ENCODE measurements at regions not wholly inside any gene's neighbourhood (a gene's known extent, or its start where the extent isn't known, plus 50 kb on each side); places are given as distances from the start of the nearest gene placed in this dataset.
"Not testable (repeated sequence)": the region's sequence is repeated elsewhere in the genome, so short reads cannot be mapped to it uniquely, and the experiment has no call there.

GRCh38 chr3:104089987-104090386 lies 1276.7 kb upstream of the ALCAM start:
- not testable (repeated sequence) for TF ChIP-seq CTCF, POLR2A (IDR thresholded peaks at IDR 0.05)
